GM18867 (cell line): ENCODE measurements at regions not wholly inside any gene's neighbourhood (a gene's known extent, or its start where the extent isn't known, plus 50 kb on each side); places are given as distances from the start of the nearest gene placed in this dataset.

Experiments
- ATAC-seq: cut with Tn5 transposase; IDR thresholded peaks from one replicate; pipeline ENCODE4 v1.9.1; 2021; ENCODE audit warnings: mild to moderate bottlenecking, moderate library complexity; ENCODE audit not compliant: unreplicated experiment

GRCh38 chr11:42161886-42162285, 702.4 kb upstream of the LRRC4C start:
- ATAC-seq, result no peak

GRCh38 chr11:42169191-42169590, 709.7 kb upstream of the LRRC4C start:
- ATAC-seq, result no peak

DNA sequence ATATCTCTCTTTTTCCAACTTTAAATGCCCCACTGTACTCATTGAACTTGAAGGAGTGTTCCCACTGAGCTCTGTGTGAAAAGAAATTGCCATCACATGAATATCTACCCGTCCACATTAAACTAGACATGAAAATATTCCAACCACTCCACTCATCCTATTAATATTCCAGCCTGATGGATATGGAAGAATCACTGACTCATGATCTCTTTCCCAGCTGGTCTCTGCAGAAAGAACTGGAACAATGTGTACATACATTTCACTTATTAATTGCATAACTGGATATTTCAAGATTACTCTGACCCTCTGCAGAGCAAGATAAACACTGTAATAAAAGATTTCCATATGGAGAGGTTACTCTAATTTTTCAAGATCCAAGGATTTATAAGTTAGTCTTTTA, 711.1 kb upstream of the LRRC4C start:
- ATAC-seq, result no peak

- no peak for ATAC-seq
Measured at GRCh38 chr11:42171046-42171445, 711.6 kb upstream of the LRRC4C start.

DNA sequence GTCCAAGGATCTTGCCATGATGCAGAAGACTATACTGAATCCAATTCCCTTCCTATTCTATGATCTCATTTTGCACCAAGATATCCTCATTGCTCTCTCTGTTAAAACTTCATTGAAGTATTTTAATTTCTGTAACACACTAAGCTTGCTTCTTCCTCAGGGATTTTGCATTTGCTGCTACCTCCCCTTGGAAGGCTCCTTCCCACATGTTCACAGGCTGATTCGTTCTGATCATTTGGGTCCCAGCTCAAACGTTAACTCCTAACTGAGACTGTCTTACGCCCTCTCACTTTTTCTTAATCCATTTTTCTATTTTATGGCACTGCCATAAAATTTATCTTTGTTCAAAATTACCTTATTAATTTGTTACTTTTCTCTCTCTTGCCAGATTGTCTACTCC, 713.0 kb upstream of the LRRC4C start:
- ATAC-seq, result no peak

- no peak for ATAC-seq
Measured at GRCh38 chr11:42175203-42175602, 715.8 kb upstream of the LRRC4C start.

GRCh38 chr11:42179216-42179615, 719.8 kb upstream of the LRRC4C start:
- ATAC-seq, result no peak

- no peak for ATAC-seq
Measured at GRCh38 chr11:42195289-42196013, 736.0 kb upstream of the LRRC4C start.

DNA sequence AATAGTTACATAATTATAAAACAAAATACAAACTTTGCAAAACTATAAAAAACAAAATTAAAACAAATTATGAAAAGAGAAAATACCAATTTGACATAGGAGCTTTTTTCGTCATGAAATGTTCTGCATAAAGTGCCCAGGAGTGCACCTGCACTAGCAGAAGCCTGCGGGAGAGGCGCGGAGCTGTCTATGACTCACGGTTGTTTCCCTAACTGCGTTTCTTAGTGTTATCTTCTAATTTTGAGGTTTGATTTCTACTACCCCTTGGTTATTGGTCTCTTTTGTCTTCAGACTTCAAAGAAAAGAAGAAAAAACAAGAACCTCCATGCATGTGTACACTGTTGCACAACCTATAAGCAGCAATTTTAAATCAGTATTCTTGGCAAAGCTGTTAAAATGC, 740.9 kb upstream of the LRRC4C start:
- no peak for ATAC-seq

GRCh38 chr11:42201603-42202148, 742.2 kb upstream of the LRRC4C start:
- ATAC-seq, result no peak

GRCh38 chr11:42205518-42205917, 746.1 kb upstream of the LRRC4C start:
- ATAC-seq, result no peak

- ATAC-seq, result peak; percentile 60
Measured at GRCh38 chr11:42225664-42226063, 766.2 kb upstream of the LRRC4C start.

- no peak for ATAC-seq
Measured at GRCh38 chr11:42232673-42233072, 773.2 kb upstream of the LRRC4C start.

DNA sequence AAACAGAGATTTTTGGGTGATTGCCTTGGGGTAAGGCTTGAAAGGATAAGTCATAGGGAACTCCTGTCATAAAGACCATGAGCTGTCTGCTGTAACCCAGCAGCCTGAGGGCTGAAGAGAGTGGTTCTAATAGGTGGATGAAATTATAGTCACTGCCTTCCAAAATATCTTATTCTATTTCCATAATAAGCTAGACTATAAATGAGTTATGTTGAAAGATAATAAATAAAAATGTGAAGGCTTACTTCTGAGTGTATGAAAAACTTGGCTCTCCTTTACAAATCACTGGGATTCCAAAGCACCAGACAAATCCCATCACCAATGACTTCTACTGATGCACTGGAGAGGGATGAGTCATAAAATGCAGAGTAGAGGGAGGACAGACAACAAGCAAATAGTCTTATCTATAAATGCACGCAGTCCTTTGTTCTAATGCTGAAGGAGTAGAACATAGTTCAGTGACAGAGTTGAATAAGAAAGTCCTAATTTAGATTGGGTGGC, 775.0 kb upstream of the LRRC4C start:
- ATAC-seq, result no peak

- no peak for ATAC-seq
Measured at GRCh38 chr11:42237701-42238235, 778.3 kb upstream of the LRRC4C start.

DNA sequence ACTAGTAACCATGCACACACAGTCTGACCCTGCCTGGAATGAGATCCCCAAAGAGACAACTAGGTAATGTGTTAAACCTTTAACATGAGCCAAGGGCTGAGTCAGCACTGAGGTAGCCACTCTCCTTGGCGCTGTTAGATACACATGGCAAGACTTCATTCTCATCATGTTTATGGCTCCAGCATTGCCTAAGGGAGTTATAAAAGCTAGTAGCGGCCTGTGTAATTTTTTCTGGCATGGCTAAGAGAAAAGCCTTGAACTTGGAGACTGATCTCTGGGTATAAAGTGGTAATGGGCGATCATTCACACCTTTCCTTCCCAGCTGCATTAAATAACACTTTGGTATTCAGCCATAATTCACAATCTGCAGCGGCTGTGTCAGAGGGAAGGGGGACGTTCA, 779.7 kb upstream of the LRRC4C start:
- no peak for ATAC-seq

GRCh38 chr11:42243385-42243784, 783.9 kb upstream of the LRRC4C start:
- ATAC-seq, result no peak

DNA sequence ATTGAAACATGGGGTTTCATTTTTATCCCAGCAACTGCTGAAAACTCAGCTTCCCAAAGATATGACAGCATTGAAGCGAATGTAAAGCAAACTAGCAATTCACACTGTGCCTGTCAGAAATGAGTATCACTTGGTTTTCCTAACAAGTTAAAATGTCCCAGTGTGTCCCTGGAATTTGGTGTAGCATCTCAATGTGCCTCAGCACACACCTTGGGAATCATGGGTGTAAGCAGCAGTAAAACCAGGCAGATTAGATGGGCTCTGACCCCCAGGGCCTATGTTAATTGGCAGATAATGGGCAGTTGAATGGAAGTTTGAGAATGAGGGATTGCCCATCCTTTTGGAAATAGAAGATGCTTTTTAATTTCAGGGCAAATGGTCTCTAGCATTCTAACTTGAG, 784.9 kb upstream of the LRRC4C start:
- no peak for ATAC-seq

GRCh38 chr11:42249401-42249800, 789.9 kb upstream of the LRRC4C start:
- ATAC-seq, result no peak

GRCh38 chr11:42249956-42250355, 790.5 kb upstream of the LRRC4C start:
- ATAC-seq, result no peak

DNA sequence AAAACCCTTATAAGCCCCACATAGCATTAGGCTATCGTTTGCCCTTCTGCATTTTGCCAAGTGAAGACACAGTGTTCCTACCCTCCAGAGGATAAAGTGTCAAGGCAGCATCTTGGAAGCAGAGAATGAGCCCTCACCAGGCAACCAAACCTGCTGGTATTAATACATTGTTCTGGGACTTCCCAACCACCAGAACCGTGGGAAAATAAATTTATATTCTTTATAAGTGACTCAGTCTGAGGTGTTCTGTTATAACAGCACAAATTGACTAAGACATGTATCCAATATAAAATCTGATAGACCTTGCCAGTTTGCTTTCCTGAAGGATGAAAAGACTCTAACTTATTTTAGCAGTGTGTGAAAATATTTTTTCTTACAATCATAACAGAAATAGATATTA, 792.5 kb upstream of the LRRC4C start:
- no peak for ATAC-seq

- no peak for ATAC-seq
Measured at GRCh38 chr11:42253156-42253555, 793.7 kb upstream of the LRRC4C start.
